ENCODE measurements at regions not wholly inside any gene's neighbourhood (a gene's known extent, or its start where the extent isn't known, plus 50 kb on each side); places are given as distances from the start of the nearest gene placed in this dataset.
"Not testable (repeated sequence)": the region's sequence is repeated elsewhere in the genome, so short reads cannot be mapped to it uniquely, and the experiment has no call there.

DNA sequence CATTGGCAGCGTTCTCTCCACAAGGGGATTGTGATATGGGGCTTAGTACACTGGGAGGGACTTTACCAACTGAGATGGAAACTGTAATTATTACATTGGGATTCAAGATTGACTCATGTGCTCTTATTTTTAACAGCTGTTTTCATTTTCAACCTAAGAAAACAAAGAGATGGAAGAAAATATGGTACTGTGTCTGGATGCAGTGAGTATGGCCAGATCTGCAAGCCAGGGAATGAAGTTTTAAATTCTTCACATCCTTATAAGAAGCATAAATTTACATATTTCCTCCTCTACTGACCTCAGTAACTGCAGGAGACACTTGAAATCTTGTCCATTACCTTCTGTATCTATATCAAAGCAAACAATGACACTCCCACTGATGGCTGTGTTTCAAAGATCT lies 81.5 kb upstream of the EDEM3 start:
- TF ChIP-seq, protein P1, sequence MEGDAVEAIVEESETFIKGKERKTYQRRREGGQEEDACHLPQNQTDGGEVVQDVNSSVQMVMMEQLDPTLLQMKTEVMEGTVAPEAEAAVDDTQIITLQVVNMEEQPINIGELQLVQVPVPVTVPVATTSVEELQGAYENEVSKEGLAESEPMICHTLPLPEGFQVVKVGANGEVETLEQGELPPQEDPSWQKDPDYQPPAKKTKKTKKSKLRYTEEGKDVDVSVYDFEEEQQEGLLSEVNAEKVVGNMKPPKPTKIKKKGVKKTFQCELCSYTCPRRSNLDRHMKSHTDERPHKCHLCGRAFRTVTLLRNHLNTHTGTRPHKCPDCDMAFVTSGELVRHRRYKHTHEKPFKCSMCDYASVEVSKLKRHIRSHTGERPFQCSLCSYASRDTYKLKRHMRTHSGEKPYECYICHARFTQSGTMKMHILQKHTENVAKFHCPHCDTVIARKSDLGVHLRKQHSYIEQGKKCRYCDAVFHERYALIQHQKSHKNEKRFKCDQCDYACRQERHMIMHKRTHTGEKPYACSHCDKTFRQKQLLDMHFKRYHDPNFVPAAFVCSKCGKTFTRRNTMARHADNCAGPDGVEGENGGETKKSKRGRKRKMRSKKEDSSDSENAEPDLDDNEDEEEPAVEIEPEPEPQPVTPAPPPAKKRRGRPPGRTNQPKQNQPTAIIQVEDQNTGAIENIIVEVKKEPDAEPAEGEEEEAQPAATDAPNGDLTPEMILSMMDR (conservative IDR thresholded peaks at IDR 0.05): no peak
- no peak for DNase-seq (ENCODE audit: extremely low spot score, unreplicated experiment)
- Mint-ChIP-seq H3K36me3 (no peaks in the 10 kb centered on the region), H3K9me3 (no peaks in the 10 kb centered on the region), H3K4me3 (no peak overlapping the region), H3K4me1 (ENCODE audit: unreplicated experiment) (peaks cover 11% of the 10 kb centered on the region), H3K27ac (no peak overlapping the region), H3K27me3 (no peaks in the 10 kb centered on the region)

DNA sequence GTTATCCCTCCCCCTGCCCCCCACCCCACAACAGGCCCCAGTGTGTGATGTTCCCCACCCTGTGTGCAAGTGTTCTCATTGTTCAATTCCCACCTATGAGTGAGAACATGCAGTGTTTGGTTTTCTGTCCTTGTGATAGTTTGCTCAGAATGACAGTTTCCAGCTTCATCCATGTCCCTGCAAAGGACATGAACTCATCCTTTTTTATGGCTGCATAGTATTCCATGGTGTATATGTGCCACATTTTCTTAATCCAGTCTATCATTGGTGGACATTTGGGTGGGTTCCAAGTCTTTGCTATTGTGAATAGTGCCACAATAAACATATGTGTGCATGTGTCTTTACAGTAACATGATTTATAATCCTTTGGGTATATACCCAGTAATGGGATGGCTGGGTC lies 79.3 kb upstream of the EDEM3 start:
- H3K4me1 Mint-ChIP-seq (ENCODE audit: unreplicated experiment): peaks cover 11% of the 10 kb centered on the region
- not testable (repeated sequence) for H3K36me3 Mint-ChIP-seq; H3K27me3 Mint-ChIP-seq; H3K9me3 Mint-ChIP-seq; H3K4me3 Mint-ChIP-seq; DNase-seq (ENCODE audit: extremely low spot score, unreplicated experiment); H3K27ac Mint-ChIP-seq

DNA sequence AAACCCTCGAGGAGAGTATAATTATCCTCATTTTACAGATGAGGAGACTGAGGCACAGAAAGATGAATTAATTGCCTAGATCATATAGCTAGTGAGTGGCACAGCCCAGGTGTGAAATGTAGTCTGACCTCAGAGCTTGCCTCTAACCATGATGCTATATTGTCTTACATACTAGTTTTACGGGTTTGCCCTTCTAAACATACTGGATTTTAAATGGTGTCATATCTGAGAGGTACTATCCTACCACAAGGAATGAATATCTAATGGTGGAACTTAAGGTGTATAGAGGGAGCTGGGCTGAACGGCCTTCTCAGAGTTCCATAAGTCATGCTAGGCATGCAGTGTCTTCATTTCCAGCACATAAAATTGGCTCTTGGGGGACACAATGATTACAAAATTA lies 77.9 kb upstream of the EDEM3 start:
- peaks cover 8% of the 10 kb centered on the region for H3K4me1 Mint-ChIP-seq (ENCODE audit: unreplicated experiment)
- H3K9me3 Mint-ChIP-seq: no peaks in the 10 kb centered on the region
- H3K27me3 Mint-ChIP-seq: no peaks in the 10 kb centered on the region

DNA sequence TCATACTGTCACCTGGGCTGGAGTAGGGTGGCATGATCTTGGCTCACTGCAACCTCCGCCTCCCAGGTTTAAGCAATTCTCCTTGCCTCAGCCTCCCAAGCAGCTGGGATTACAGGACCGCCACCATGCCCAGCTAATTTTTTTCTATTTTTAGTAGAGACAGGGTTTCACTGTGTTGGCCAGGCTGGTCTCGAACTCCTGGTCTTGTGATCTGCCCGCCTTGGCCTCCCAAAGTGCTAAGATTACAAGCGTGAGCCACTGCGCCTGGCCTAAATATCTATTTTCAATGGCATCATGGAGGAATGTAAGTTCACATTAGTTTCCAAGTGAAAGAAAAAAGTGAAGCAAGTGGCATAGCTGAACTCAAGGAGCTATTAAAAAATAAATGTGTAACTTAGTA lies 74.8 kb upstream of the EDEM3 start:
- not testable (repeated sequence) for H3K27me3 Mint-ChIP-seq; DNase-seq (ENCODE audit: extremely low spot score, unreplicated experiment); H3K4me3 Mint-ChIP-seq; H3K36me3 Mint-ChIP-seq; H3K9me3 Mint-ChIP-seq; H3K27ac Mint-ChIP-seq
- peaks cover 12% of the 10 kb centered on the region for H3K4me1 Mint-ChIP-seq (ENCODE audit: unreplicated experiment)

More for the DNA sequence above, 77.9 kb upstream of the EDEM3 start:
- TF ChIP-seq, protein P1 (conservative IDR thresholded peaks at IDR 0.05): no peak
- no peak for DNase-seq (ENCODE audit: extremely low spot score, unreplicated experiment)
- H3K27ac Mint-ChIP-seq: no peak overlapping the region
- H3K36me3 Mint-ChIP-seq: no peaks in the 10 kb centered on the region
- H3K4me3 Mint-ChIP-seq: no peak overlapping the region

DNA sequence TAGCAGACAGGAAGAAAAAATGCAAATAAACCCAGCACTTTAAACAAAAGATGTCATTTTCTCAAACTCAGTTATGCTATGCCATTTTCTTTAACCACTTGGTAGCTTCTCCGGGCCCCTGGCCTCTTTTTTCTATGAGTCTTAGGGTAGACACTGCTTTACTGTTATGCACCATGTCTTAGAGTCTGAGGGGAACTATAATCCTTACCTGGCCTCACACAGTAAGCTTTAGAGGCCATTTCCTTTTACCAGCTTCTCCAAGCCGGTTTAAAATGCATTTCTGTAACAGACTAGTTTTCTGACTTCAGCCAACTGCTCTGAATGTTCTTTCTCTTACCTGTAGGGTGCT lies 73.7 kb upstream of the EDEM3 start:
- Mint-ChIP-seq H3K27ac (peak overlapping the region; percentile 35), H3K9me3 (no peaks in the 10 kb centered on the region), H3K27me3 (no peaks in the 10 kb centered on the region), H3K4me3 (no peak overlapping the region), H3K4me1 (ENCODE audit: unreplicated experiment) (peaks cover 15% of the 10 kb centered on the region), H3K36me3 (no peaks in the 10 kb centered on the region)
- no peak for DNase-seq (ENCODE audit: extremely low spot score, unreplicated experiment)
- TF ChIP-seq, protein P1 (conservative IDR thresholded peaks at IDR 0.05): no peak

DNA sequence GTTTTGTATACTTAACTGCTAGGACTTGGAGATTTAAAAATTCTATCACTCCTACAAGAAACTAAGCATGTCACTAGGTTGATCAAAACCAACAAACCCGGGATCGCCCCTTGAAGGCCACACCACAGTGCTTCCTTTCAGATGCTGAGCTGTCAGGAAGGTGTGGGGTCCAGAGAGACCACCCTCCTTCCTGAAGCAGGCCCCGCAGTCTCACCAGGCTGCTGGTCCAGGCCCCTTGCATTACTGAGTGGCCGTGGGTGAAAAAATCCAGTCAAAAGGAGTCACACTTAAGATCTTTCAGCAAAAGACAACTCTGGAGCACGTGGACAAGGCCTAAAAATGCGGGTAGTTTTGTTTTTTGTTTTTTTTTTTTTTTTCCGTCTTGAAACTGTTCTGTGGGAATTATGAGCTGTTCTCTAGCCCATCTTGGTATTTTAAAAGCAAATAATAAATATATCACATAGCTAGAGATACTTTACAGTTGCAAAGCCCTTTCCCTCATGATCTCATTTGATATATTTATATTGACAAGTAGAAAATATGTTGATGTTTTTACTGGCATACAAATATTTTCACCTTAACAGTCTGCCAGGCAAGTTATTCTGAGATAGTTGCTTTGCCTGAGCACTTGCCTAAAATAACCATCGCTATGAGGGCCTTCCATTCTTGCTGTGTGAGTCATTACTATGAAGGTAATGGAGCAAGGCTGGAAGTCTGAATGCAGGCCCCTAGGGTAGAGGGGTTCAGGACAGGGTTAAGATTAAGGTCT lies 73.1 kb upstream of the EDEM3 start:
- Mint-ChIP-seq H3K27me3 (no peaks in the 10 kb centered on the region), H3K4me3 (no peak overlapping the region), H3K36me3 (no peaks in the 10 kb centered on the region), H3K27ac (peak overlapping the region; percentile 35), H3K4me1 (ENCODE audit: unreplicated experiment) (peaks cover 21% of the 10 kb centered on the region), H3K9me3 (peaks cover 4% of the 10 kb centered on the region)
- no peak for DNase-seq (ENCODE audit: extremely low spot score, unreplicated experiment)
- TF ChIP-seq, protein P1 (conservative IDR thresholded peaks at IDR 0.05): no peak

DNA sequence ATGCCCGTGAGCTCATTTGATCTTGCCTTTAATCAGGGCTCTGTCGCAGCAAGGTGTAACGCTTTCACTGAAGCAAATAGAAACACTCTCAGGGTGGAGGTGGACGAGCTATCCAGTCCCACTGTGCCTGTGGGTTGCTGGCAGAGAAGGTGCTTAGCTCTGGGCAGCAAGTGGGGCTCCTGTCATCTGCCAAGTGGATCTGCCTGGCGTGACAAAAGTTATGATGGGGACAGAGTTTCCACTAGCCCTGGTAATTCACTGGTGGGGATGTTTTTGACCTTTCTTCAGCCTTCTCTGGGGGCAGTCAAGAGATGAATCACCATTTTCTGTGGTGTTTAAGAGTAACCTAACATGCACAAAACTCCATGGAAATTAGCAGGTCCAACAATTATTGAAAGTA lies 71.3 kb upstream of the EDEM3 start:
- Mint-ChIP-seq H3K4me3 (no peak overlapping the region), H3K9me3 (peaks cover 4% of the 10 kb centered on the region), H3K27ac (no peak overlapping the region), H3K4me1 (ENCODE audit: unreplicated experiment) (peaks cover 21% of the 10 kb centered on the region), H3K27me3 (no peaks in the 10 kb centered on the region), H3K36me3 (no peaks in the 10 kb centered on the region)
- no peak for DNase-seq (ENCODE audit: extremely low spot score, unreplicated experiment)
- TF ChIP-seq, protein P1 (conservative IDR thresholded peaks at IDR 0.05): no peak

All from type B pancreatic cell (in vitro differentiated cells).